CD4-positive, alpha-beta memory T cell (primary cell): ENCODE measurements at regions not wholly inside any gene's neighbourhood (a gene's known extent, or its start where the extent isn't known, plus 50 kb on each side); places are given as distances from the start of the nearest gene placed in this dataset.

Experiments used
- CTCF ChIA-PET: fragments of 350-600 bp; sonication (Branson Sonifier 250); formaldehyde crosslinking; loops from one replicate; lab custom pipeline; 2021; ENCODE audit warnings: inconsistent platforms; ENCODE audit not compliant: partially characterized antibody; lab: Charles Lee
- POLR2A ChIA-PET: fragments of 350-600 bp; sonication (Branson Sonifier 250); formaldehyde crosslinking; loops from one replicate; lab custom pipeline; 2021; ENCODE audit not compliant: partially characterized antibody; lab: Charles Lee
- DNase-seq, 5 donors: peaks; one replicate each; pipeline versions ENCODE4 v3.0.0 to v3.0.0-alpha.2; 2020 to 2022; ENCODE audit warnings: mixed read lengths in 1 of 5
- H3K27ac ChIP-seq: one replicate; pipeline ENCODE4 v1.7.0; 2013; ENCODE audit warnings: low read depth, low read length
- H3K27me3 ChIP-seq: 2 replicates; pipeline ENCODE4 v1.7.0; 2013; ENCODE audit warnings: mild to moderate bottlenecking, low read length, moderate library complexity; ENCODE audit not compliant: insufficient read depth
- H3K36me3 ChIP-seq: 2 replicates; pipeline ENCODE4 v1.7.0; 2013; ENCODE audit warnings: mild to moderate bottlenecking, low read length, moderate library complexity; ENCODE audit not compliant: insufficient read depth
- H3K4me1 ChIP-seq: 2 replicates; pipeline ENCODE4 v1.7.0; 2013; ENCODE audit warnings: mild to moderate bottlenecking, low read length, moderate library complexity; ENCODE audit not compliant: insufficient read depth
- H3K4me3 ChIP-seq, 2 donors: one replicate each; pipeline ENCODE4 v1.7.0; 2013; ENCODE audit warnings: low read length in 2 of 2, mild to moderate bottlenecking in 1 of 2
- H3K9me3 ChIP-seq, 2 donors: one replicate each; pipeline ENCODE4 v1.7.0; 2013; ENCODE audit warnings: low read length in 2 of 2, control low read depth in 1 of 2; ENCODE audit not compliant: control insufficient read depth in 1 of 2
- H3K27ac Mint-ChIP-seq, 7 donors: one replicate each; pipeline ENCODE4 v1.8.0; 2020 to 2021; ENCODE audit warnings: mixed read lengths in 7 of 7, mild to moderate bottlenecking in 6 of 7, inconsistent platforms in 3 of 7, moderate library complexity in 3 of 7
- H3K27me3 Mint-ChIP-seq, 2 donors: one replicate each; pipeline ENCODE4 v1.8.0; 2020 to 2021; ENCODE audit warnings: mixed read lengths in 2 of 2
- H3K36me3 Mint-ChIP-seq, 2 donors: one replicate each; pipeline ENCODE4 v1.8.0; 2020 to 2021; ENCODE audit warnings: mixed read lengths in 2 of 2, inconsistent platforms in 1 of 2, mild to moderate bottlenecking in 1 of 2
- H3K4me1 Mint-ChIP-seq, 4 donors: one replicate each; pipeline ENCODE4 v1.8.0; 2020 to 2021; ENCODE audit warnings: mixed read lengths in 4 of 4, mild to moderate bottlenecking in 1 of 4
- H3K4me3 Mint-ChIP-seq, 8 donors: one replicate each; pipeline ENCODE4 v1.8.0; 2020 to 2021; ENCODE audit warnings: mixed read lengths in 8 of 8, mild to moderate bottlenecking in 7 of 8, moderate library complexity in 6 of 8, inconsistent platforms in 3 of 8
- H3K9me3 Mint-ChIP-seq, 8 donors: one replicate each; pipeline ENCODE4 v1.8.0; 2020 to 2021; ENCODE audit warnings: mixed read lengths in 8 of 8, mild to moderate bottlenecking in 5 of 8, inconsistent platforms in 3 of 8, moderate library complexity in 1 of 8
- intact Hi-C: fragments of 100-400 bp; cut with micrococcal nuclease; formaldehyde crosslinking; loops from one replicate; pipeline ENCODE4 v1.15.1; 2023

GRCh38 chr2:67986258-67986657 is 76.5 kb downstream of the C1D start:
- no peaks in the 10 kb centered on the region for H3K36me3 Mint-ChIP-seq
- CTCF ChIA-PET = no interaction called here
- intact Hi-C loops = no loop called here

More at GRCh38 chr2:67986258-67986657, 76.5 kb downstream of the C1D start:
- Mint-ChIP-seq H3K9me3 (peaks cover 0 to 4% (median 0%) of the 10 kb centered on the region in 8 donors), H3K4me1 (no peaks in the 10 kb centered on the region), H3K27ac (no peak overlapping the region), H3K4me3 (no peak overlapping the region), H3K27me3 (peaks cover 12 to 16% of the 10 kb centered on the region in 2 donors)
- no peak overlapping the region for H3K4me3 ChIP-seq
- no peak overlapping the region for H3K27ac ChIP-seq
- no peaks in the 10 kb centered on the region for H3K36me3 ChIP-seq
- H3K4me1 ChIP-seq = no peaks in the 10 kb centered on the region
- POLR2A ChIA-PET = no interaction called here
- H3K27me3 ChIP-seq = no peaks in the 10 kb centered on the region
- H3K9me3 ChIP-seq = no peaks in the 10 kb centered on the region
- DNase-seq = no peak
